ENCODE measurements at regions not wholly inside any gene's neighbourhood (a gene's known extent, or its start where the extent isn't known, plus 50 kb on each side); places are given as distances from the start of the nearest gene placed in this dataset.

DNA sequence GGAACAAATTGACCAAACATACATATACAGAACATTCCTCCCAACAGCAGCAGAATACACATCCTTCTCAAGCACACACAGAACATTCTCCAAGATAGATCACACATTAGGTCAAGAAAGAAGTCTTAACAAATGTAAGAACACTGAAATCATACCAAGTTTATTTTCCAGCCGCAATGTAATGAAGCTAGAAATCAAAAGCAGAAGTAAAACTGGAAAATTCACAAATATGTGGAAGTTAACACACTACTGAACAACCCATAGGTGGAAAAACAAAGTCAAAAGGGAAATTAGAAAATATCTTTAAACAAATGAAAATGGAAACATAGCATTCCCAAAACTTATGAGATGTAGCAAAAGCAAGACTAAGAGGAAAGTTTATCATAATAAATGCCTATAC, 692.6 kb downstream of the DIAPH3 start:
- TF ChIP-seq, protein P1, sequence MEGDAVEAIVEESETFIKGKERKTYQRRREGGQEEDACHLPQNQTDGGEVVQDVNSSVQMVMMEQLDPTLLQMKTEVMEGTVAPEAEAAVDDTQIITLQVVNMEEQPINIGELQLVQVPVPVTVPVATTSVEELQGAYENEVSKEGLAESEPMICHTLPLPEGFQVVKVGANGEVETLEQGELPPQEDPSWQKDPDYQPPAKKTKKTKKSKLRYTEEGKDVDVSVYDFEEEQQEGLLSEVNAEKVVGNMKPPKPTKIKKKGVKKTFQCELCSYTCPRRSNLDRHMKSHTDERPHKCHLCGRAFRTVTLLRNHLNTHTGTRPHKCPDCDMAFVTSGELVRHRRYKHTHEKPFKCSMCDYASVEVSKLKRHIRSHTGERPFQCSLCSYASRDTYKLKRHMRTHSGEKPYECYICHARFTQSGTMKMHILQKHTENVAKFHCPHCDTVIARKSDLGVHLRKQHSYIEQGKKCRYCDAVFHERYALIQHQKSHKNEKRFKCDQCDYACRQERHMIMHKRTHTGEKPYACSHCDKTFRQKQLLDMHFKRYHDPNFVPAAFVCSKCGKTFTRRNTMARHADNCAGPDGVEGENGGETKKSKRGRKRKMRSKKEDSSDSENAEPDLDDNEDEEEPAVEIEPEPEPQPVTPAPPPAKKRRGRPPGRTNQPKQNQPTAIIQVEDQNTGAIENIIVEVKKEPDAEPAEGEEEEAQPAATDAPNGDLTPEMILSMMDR (IDR thresholded peaks at IDR 0.05): no peak
- no peak for TF ChIP-seq POLR2AphosphoS5 (IDR thresholded peaks at IDR 0.05)

Measured in sigmoid colon (tissue), 4 donors.